Naive B cell (primary cell): ENCODE measurements at regions not wholly inside any gene's neighbourhood (a gene's known extent, or its start where the extent isn't known, plus 50 kb on each side); places are given as distances from the start of the nearest gene placed in this dataset.
"Not testable (repeated sequence)": the region's sequence is repeated elsewhere in the genome, so short reads cannot be mapped to it uniquely, and the experiment has no call there.

Experiments used
- ATAC-seq, 2 donors: fragments of 150-1000 bp; cut with Tn5 transposase; 2 replicates each; pipeline ENCODE4 v1.10.0; 2021; ENCODE audit warnings: low read depth in 2 of 2, mild to moderate bottlenecking in 2 of 2, moderate library complexity in 2 of 2
- DNase-seq: peaks from one replicate; pipeline ENCODE4 v3.0.0; 2022
- H3K27ac Mint-ChIP-seq, 6 donors: one replicate each; pipeline ENCODE4 v1.8.0; 2020 to 2022; ENCODE audit warnings: mild to moderate bottlenecking in 6 of 6, mixed read lengths in 6 of 6, moderate library complexity in 5 of 6, inconsistent platforms in 2 of 6
- H3K27me3 Mint-ChIP-seq, 3 donors: one replicate each; pipeline ENCODE4 v1.8.0; 2021 to 2022; ENCODE audit warnings: mixed read lengths in 3 of 3, mild to moderate bottlenecking in 1 of 3
- H3K36me3 Mint-ChIP-seq, 2 donors: one replicate each; pipeline ENCODE4 v1.8.0; 2020 to 2022; ENCODE audit warnings: mixed read lengths in 2 of 2, inconsistent platforms in 1 of 2, mild to moderate bottlenecking in 1 of 2
- H3K4me1 Mint-ChIP-seq, 3 donors: one replicate each; pipeline ENCODE4 v1.8.0; 2020 to 2022; ENCODE audit warnings: mixed read lengths in 3 of 3, inconsistent platforms in 1 of 3, mild to moderate bottlenecking in 1 of 3, moderate library complexity in 1 of 3
- H3K4me3 Mint-ChIP-seq, 8 donors: one replicate each; pipeline ENCODE4 v1.8.0; 2020 to 2022; ENCODE audit warnings: mild to moderate bottlenecking in 8 of 8, mixed read lengths in 8 of 8, moderate library complexity in 8 of 8, inconsistent platforms in 2 of 8
- H3K9me3 Mint-ChIP-seq, 7 donors: one replicate each; pipeline ENCODE4 v1.8.0; 2020 to 2022; ENCODE audit warnings: mixed read lengths in 7 of 7, mild to moderate bottlenecking in 5 of 7, inconsistent platforms in 2 of 7, moderate library complexity in 1 of 7

DNA sequence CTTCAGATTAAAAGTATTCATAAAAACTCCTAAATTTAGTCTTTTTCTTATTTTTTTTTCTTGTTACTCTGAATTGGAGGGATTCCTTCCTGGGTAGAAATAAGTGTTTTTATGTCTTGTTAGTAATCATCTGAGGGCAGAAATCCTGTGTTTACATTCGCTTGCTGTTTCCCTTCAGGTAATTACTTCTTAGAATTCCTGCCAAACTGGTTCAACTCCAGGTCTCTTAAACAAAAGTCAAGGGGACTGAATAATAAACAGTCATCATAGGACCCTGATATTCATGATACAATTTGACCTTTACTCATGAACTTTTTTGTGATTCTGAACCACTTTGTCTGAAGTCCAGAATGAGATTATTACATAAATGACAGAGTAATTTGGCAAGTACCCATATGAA, 843.9 kb downstream of the FLRT2 start:
- Mint-ChIP-seq H3K9me3 (peaks cover 4 to 22% (median 10%) of the 10 kb centered on the region in 7 donors), H3K4me3 (no peak overlapping the region), H3K27ac (no peak overlapping the region), H3K36me3 (peaks cover 0 to 8% of the 10 kb centered on the region in 2 donors), H3K27me3 (no peaks in the 10 kb centered on the region), H3K4me1 (no peaks in the 10 kb centered on the region)
- DNase-seq (no peak), ATAC-seq (no peak)

GRCh38 chr14:86372402-86372801, 842.5 kb downstream of the FLRT2 start:
- Mint-ChIP-seq H3K4me3 (no peak overlapping the region), H3K27me3 (no peaks in the 10 kb centered on the region), H3K27ac (no peak overlapping the region), H3K36me3 (peaks cover 0 to 8% of the 10 kb centered on the region in 2 donors), H3K4me1 (no peaks in the 10 kb centered on the region), H3K9me3 (peaks cover 4 to 22% (median 10%) of the 10 kb centered on the region in 7 donors)
- DNase-seq (no peak), ATAC-seq (no peak)

DNA sequence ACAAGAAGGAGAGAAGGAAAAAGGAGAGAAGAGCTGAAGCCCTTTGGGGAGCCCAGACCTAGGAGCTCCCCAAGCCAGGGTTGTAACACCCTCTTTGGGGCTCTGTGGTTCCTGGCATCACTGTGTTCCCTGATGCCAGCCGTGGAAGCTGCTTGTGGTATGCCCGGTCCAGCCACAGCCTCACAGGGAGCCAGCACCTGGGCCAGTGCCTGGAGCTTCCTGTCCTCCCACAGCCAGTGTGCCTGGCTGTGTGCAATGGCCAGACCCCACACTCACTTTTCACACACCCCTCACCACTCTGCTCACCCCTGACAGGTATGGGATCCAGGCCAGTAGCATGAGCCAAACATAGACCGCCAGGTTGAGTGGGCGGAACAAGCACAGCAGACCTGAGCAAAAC, 834.7 kb downstream of the FLRT2 start:
- Mint-ChIP-seq H3K27ac (no peak overlapping the region), H3K36me3 (no peaks in the 10 kb centered on the region), H3K4me3 (no peak overlapping the region), H3K9me3 (peaks cover 0 to 4% (median 0%) of the 10 kb centered on the region in 7 donors), H3K27me3 (no peaks in the 10 kb centered on the region), H3K4me1 (peaks cover 0 to 3% (median 0%) of the 10 kb centered on the region in 3 donors)
- DNase-seq (no peak), ATAC-seq (no peak)

DNA sequence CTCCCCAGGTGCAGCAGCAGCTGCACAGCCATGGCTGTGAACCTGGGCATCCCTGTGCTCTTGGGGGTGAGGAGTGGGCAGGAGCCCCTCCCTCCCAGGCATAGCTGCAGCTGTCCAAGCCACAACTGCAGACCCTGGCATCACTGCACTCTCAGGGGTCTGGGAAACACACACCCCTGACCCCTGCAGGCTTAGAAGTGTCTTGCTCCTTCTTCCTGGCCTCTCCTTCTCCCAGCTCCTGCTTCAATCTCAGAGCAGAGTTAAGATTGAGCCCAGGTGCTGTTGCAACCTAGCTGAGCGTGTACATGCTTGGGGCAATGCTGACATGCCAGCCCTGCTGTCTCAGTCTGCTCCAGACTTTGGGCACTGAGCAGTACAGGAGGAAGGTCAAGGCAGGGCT, 833.6 kb downstream of the FLRT2 start:
- Mint-ChIP-seq H3K27me3 (no peaks in the 10 kb centered on the region), H3K4me3 (no peak overlapping the region), H3K9me3 (peaks cover 0 to 4% (median 0%) of the 10 kb centered on the region in 7 donors), H3K36me3 (no peaks in the 10 kb centered on the region), H3K4me1 (peaks cover 0 to 3% (median 0%) of the 10 kb centered on the region in 3 donors), H3K27ac (no peak overlapping the region)
- no peak for DNase-seq
- no peak for ATAC-seq

DNA sequence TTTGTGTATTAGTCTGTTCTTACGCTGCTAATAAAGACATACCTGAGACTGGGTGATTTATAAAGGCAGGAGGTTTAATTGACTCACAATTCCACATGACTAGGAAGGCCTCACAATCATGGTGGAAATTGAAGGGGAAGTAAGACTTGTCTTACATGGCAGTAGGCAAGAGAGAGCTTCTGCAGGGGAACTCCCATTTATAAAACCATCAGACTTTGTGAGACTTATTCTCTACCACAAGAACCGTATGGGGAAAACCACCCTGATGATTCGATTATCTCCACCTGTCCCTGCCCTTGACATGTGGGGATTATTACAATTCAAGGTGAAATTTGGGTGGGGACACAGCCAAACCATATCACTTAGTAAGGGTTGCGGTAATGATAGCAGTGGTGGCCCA, 833.1 kb downstream of the FLRT2 start:
- DNase-seq: no peak
- no peaks in the 10 kb centered on the region for H3K36me3 Mint-ChIP-seq
- H3K9me3 Mint-ChIP-seq: peaks cover 0 to 4% (median 0%) of the 10 kb centered on the region in 7 donors
- no peaks in the 10 kb centered on the region for H3K27me3 Mint-ChIP-seq
- H3K4me1 Mint-ChIP-seq: peaks cover 0 to 3% (median 0%) of the 10 kb centered on the region in 3 donors
- peak; percentile 20 to 32 for ATAC-seq
- no peak overlapping the region for H3K27ac Mint-ChIP-seq
- no peak overlapping the region for H3K4me3 Mint-ChIP-seq

- Mint-ChIP-seq H3K9me3 (no peaks in the 10 kb centered on the region), H3K36me3 (no peaks in the 10 kb centered on the region), H3K4me1 (no peaks in the 10 kb centered on the region), H3K27ac (no peak overlapping the region), H3K4me3 (no peak overlapping the region), H3K27me3 (no peaks in the 10 kb centered on the region)
- DNase-seq (no peak), ATAC-seq (no peak)
Measured at GRCh38 chr14:86357876-86358275, 827.9 kb downstream of the FLRT2 start.

GRCh38 chr14:86357119-86357518, 827.2 kb downstream of the FLRT2 start:
- no peaks in the 10 kb centered on the region for H3K36me3 Mint-ChIP-seq
- H3K27me3 Mint-ChIP-seq: no peaks in the 10 kb centered on the region
- H3K27ac Mint-ChIP-seq: no peak overlapping the region
- DNase-seq (no peak), ATAC-seq (no peak)
- no peak overlapping the region for H3K4me3 Mint-ChIP-seq
- H3K9me3 Mint-ChIP-seq: no peaks in the 10 kb centered on the region
- no peaks in the 10 kb centered on the region for H3K4me1 Mint-ChIP-seq

GRCh38 chr14:86346818-86347384, 817.0 kb downstream of the FLRT2 start:
- peak overlapping the region in 1 of 6 donors; percentile 25 for H3K27ac Mint-ChIP-seq
- H3K4me3 Mint-ChIP-seq: peak overlapping the region in 4 of 8 donors; percentile 10 to 59 (median 24)
- H3K9me3 Mint-ChIP-seq: peaks cover 0 to 7% (median 2%) of the 10 kb centered on the region in 7 donors
- ATAC-seq (no peak), DNase-seq (no peak)
- H3K27me3 Mint-ChIP-seq: no peaks in the 10 kb centered on the region
- H3K4me1 Mint-ChIP-seq: peaks cover 5 to 9% (median 5%) of the 10 kb centered on the region in 3 donors
- no peaks in the 10 kb centered on the region for H3K36me3 Mint-ChIP-seq

- peaks cover 0 to 5% (median 0%) of the 10 kb centered on the region in 7 donors for H3K9me3 Mint-ChIP-seq
Measured at GRCh38 chr14:86334355-86334754, 804.4 kb downstream of the FLRT2 start.

GRCh38 chr14:86333493-86333892, 803.5 kb downstream of the FLRT2 start:
- DNase-seq (no peak), ATAC-seq (no peak)
- Mint-ChIP-seq H3K27me3 (no peaks in the 10 kb centered on the region), H3K36me3 (no peaks in the 10 kb centered on the region), H3K4me1 (no peaks in the 10 kb centered on the region), H3K27ac (no peak overlapping the region), H3K9me3 (peaks cover 0 to 5% (median 0%) of the 10 kb centered on the region in 7 donors), H3K4me3 (no peak overlapping the region)

More at GRCh38 chr14:86334355-86334754, 804.4 kb downstream of the FLRT2 start:
- H3K27ac Mint-ChIP-seq: no peak overlapping the region
- no peaks in the 10 kb centered on the region for H3K27me3 Mint-ChIP-seq
- no peak overlapping the region for H3K4me3 Mint-ChIP-seq
- H3K36me3 Mint-ChIP-seq: no peaks in the 10 kb centered on the region
- ATAC-seq (no peak), DNase-seq (no peak)
- no peaks in the 10 kb centered on the region for H3K4me1 Mint-ChIP-seq

- Mint-ChIP-seq H3K4me1 (no peaks in the 10 kb centered on the region), H3K27me3 (no peaks in the 10 kb centered on the region), H3K4me3 (no peak overlapping the region), H3K27ac (no peak overlapping the region), H3K36me3 (no peaks in the 10 kb centered on the region), H3K9me3 (peaks cover 0 to 2% (median 0%) of the 10 kb centered on the region in 7 donors)
- DNase-seq: no peak
- no peak for ATAC-seq
Measured at GRCh38 chr14:86331341-86331740, 801.4 kb downstream of the FLRT2 start.

DNA sequence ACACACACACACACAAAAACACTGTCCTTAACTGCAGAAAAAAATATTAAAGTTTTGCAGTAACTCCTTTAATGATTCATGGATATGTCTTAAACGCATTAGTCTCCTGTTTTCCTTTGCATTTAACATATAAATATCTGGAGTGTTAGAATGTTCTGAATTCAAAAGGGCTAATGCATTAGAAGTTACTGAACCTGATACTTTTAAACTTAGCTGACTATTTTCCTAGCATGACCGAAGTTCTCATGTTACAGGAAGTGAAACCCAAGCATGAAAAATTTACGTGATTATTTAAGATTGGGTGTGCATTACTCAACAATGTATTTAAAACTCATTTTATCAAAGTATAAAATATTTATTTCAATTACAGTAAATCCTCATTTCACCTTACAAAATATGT, 791.2 kb downstream of the FLRT2 start:
- Mint-ChIP-seq H3K4me3 (peak overlapping the region in 5 of 8 donors; percentile 16 to 48 (median 24)), H3K9me3 (peaks cover 0 to 4% (median 0%) of the 10 kb centered on the region in 7 donors), H3K27ac (peak overlapping the region in 2 of 6 donors; percentile 39 to 85), H3K36me3 (no peaks in the 10 kb centered on the region), H3K4me1 (peaks cover 18 to 22% (median 22%) of the 10 kb centered on the region in 3 donors), H3K27me3 (no peaks in the 10 kb centered on the region)
- peak; percentile 3 for DNase-seq
- ATAC-seq: peak; percentile 55 to 66

DNA sequence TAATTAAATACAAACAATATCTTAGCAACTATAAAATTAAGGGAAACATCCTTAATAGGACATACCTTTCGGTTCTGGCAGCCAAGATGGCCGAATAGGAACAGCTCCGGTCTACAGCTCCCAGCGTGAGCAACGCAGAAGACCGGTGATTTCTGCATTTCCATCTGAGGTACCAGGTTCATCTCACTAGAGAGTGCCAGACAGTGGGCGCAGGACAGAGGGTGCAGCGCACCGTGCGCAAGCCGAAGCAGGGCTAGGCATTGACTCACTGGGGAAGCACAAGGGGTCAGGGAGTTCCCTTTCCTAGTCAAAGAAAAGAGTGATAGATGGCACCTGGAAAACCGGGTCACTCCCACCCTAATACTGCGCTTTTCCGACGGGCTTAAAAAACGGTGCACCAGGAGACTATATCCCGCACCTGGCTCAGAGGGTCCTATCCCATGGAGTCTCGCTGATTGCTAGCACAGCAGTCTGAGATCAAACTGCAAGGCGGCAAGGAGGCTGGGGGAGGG, 782.3 kb downstream of the FLRT2 start:
- not testable (repeated sequence) for H3K27me3 Mint-ChIP-seq, H3K4me1 Mint-ChIP-seq, H3K9me3 Mint-ChIP-seq, H3K36me3 Mint-ChIP-seq, ATAC-seq, H3K4me3 Mint-ChIP-seq, DNase-seq, H3K27ac Mint-ChIP-seq

DNA sequence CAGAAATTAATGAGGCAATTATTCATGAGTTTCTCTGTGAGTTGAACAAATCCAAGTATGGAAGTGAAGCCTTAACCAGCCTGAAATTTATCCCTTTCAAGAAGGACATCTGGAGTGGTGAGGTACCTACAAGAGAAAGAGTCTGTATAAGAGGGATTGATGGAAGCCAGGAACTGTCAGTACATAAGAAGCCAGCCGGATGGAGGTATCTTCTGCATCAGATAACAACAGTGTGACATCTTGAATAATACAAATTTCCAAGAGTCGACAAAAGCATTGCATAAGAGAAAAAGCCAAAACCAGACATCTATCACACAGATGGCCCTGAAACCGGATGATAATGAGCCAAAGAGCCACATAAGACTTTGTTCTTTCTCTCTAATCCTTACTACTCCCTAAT, 781.2 kb downstream of the FLRT2 start:
- no peak for ATAC-seq
- no peaks in the 10 kb centered on the region for H3K4me1 Mint-ChIP-seq

More for the DNA sequence above, 781.2 kb downstream of the FLRT2 start:
- Mint-ChIP-seq H3K9me3 (peaks cover 0 to 4% (median 0%) of the 10 kb centered on the region in 7 donors), H3K36me3 (peaks cover 0 to 7% of the 10 kb centered on the region in 2 donors), H3K27ac (no peak overlapping the region), H3K4me3 (no peak overlapping the region), H3K27me3 (no peaks in the 10 kb centered on the region)
- no peak for DNase-seq
